ENCODE measurements at regions not wholly inside any gene's neighbourhood (a gene's known extent, or its start where the extent isn't known, plus 50 kb on each side); places are given as distances from the start of the nearest gene placed in this dataset.

DNA sequence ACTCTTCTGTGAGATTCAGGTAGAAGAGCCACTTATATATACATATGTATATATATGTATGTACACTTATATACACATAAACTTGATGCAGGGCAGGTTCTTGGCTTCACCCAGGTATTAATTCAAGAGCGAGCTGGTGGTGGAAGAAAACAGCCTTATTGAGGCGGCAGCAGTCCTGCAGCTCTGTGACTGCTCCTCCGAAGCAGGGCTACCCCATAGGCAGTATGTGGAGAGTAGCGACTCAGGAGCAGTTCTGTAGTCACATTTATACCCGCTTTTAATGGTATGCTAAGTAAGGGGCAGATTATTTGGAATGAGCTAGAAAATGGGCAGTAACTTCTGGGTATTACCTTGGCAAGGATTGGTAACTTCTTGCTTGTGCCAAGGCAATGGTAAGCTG is 280.6 kb upstream of the TFPI start:
- TF ChIP-seq FOXP2 (optimal IDR thresholded peaks at IDR 0.05; ENCODE audit: control extremely low read depth, extremely low read length, insufficient read depth) (no peak), EZH2 (IDR thresholded peaks at IDR 0.05) (no peak), POLR2AphosphoS5 (IDR thresholded peaks at IDR 0.05; ENCODE audit: borderline replicate concordance, low read depth, low read length) (no peak)
